ENCODE measurements at regions not wholly inside any gene's neighbourhood (a gene's known extent, or its start where the extent isn't known, plus 50 kb on each side); places are given as distances from the start of the nearest gene placed in this dataset.
A peak's percentile ranks its signal among the peaks of the same experiment; 100 is the strongest.
"Not testable (repeated sequence)": the region's sequence is repeated elsewhere in the genome, so short reads cannot be mapped to it uniquely, and the experiment has no call there.

DNA sequence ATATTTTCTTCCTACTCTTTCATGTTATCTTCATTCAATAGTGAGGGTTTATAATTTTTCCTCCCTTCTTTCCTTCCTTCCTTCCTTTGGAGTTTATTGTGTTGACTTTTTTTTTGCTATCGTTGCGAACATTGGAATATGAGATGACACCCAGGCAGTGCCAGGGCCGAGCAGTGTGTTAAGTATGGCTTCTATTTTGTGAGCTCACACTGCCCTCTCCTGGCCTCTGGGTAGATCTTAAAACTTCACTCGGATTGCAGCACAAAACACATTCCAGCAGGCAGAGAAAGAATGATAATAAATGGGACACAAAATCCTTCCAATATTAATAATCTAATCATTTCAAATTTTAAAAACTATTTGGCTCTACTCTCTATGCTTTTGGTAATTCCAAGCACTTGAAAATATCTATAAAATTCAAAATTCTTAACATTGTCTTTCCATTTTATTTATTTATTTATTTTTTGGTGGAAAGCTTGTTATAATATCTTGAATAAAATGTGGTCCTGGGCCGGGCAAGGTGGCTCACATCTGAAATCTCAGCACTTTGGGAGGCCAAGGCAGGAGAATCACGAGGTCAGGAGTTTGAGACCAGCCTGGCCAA, 147.4 kb upstream of the OLIG3 start:
- Histone ChIP-seq H3K9me3 (ENCODE audit: control insufficient read depth in 2 of 2, low read length in 2 of 2) (no peaks in the 10 kb centered on the region), H3K36me3 (ENCODE audit: control insufficient read depth, insufficient read depth, low read length) (no peaks in the 10 kb centered on the region), H3K4me3 (ENCODE audit: low read depth, low read length) (no peak overlapping the region), H3K27ac (ENCODE audit: insufficient read depth, low read length, poor library complexity, severe bottlenecking) (no peak overlapping the region), H3K27me3 (ENCODE audit: control insufficient read depth, insufficient read depth, low read length) (peaks cover 10% of the 10 kb centered on the region), H3K4me1 (ENCODE audit: control insufficient read depth, insufficient read depth, low read length, poor library complexity, severe bottlenecking) (peaks cover 3% of the 10 kb centered on the region)
- Mint-ChIP-seq H3K4me1 (peaks cover 0 to 9% (median 5%) of the 10 kb centered on the region in 4 donors), H3K27ac (no peak overlapping the region), H3K27me3 (peaks cover 7% of the 10 kb centered on the region), H3K9me3 (peaks cover 0 to 2% (median 0%) of the 10 kb centered on the region in 7 donors), H3K4me3 (no peak overlapping the region), H3K36me3 (no peaks in the 10 kb centered on the region)
- ATAC-seq (ENCODE audit: low read depth in 2 of 2) (peak; percentile 71 to 85), DNase-seq (peak; percentile 46 to 83 (median 64))

DNA sequence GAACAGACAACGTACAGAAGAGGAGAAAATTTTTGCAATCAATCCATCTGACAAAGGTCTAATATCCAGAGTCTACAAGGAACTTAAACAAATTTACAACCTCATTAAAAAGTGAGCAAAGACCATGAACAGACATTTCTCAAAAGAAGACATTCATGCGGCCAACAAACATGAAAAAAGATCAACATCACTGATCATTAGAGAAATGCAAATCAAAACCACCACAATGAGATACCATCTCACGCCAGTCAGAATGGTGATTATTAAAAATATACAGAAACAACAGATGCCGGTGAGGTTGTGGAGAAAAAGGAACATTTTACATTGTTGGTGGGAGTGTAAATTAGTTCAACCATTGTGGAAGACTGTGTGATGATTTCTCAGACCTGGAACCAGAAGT, 149.0 kb upstream of the OLIG3 start:
- H3K4me1 ChIP-seq (ENCODE audit: control insufficient read depth, insufficient read depth, low read length, poor library complexity, severe bottlenecking); H3K9me3 ChIP-seq (ENCODE audit: control insufficient read depth in 2 of 2, low read length in 2 of 2); H3K4me3 Mint-ChIP-seq; H3K9me3 Mint-ChIP-seq; ATAC-seq (ENCODE audit: low read depth in 2 of 2); H3K4me1 Mint-ChIP-seq; H3K27ac Mint-ChIP-seq; H3K4me3 ChIP-seq (ENCODE audit: low read depth, low read length); DNase-seq; H3K36me3 Mint-ChIP-seq; H3K36me3 ChIP-seq (ENCODE audit: control insufficient read depth, insufficient read depth, low read length); H3K27ac ChIP-seq (ENCODE audit: insufficient read depth, low read length, poor library complexity, severe bottlenecking): not testable (repeated sequence)
- peaks cover 19% of the 10 kb centered on the region for H3K27me3 Mint-ChIP-seq
- peaks cover 22% of the 10 kb centered on the region for H3K27me3 ChIP-seq (ENCODE audit: control insufficient read depth, insufficient read depth, low read length)

- peaks cover 26% of the 10 kb centered on the region for H3K27me3 ChIP-seq (ENCODE audit: control insufficient read depth, insufficient read depth, low read length)
- DNase-seq; H3K4me3 ChIP-seq (ENCODE audit: low read depth, low read length); H3K27ac Mint-ChIP-seq; H3K9me3 Mint-ChIP-seq; ATAC-seq (ENCODE audit: low read depth in 2 of 2); H3K4me1 ChIP-seq (ENCODE audit: control insufficient read depth, insufficient read depth, low read length, poor library complexity, severe bottlenecking); H3K4me3 Mint-ChIP-seq; H3K36me3 ChIP-seq (ENCODE audit: control insufficient read depth, insufficient read depth, low read length); H3K9me3 ChIP-seq (ENCODE audit: control insufficient read depth in 2 of 2, low read length in 2 of 2); H3K27ac ChIP-seq (ENCODE audit: insufficient read depth, low read length, poor library complexity, severe bottlenecking); H3K4me1 Mint-ChIP-seq; H3K36me3 Mint-ChIP-seq: not testable (repeated sequence)
- H3K27me3 Mint-ChIP-seq: peaks cover 21% of the 10 kb centered on the region
These were observed 149.4 kb upstream of the OLIG3 start for GRCh38 chr6:137643644-137644043.

GRCh38 chr6:137645850-137646249, 151.7 kb upstream of the OLIG3 start:
- Histone ChIP-seq H3K27ac (ENCODE audit: insufficient read depth, low read length, poor library complexity, severe bottlenecking) (no peak overlapping the region), H3K27me3 (ENCODE audit: control insufficient read depth, insufficient read depth, low read length) (peaks cover 24% of the 10 kb centered on the region), H3K9me3 (ENCODE audit: control insufficient read depth in 2 of 2, low read length in 2 of 2) (no peaks in the 10 kb centered on the region), H3K36me3 (ENCODE audit: control insufficient read depth, insufficient read depth, low read length) (no peaks in the 10 kb centered on the region), H3K4me1 (ENCODE audit: control insufficient read depth, insufficient read depth, low read length, poor library complexity, severe bottlenecking) (no peaks in the 10 kb centered on the region), H3K4me3 (ENCODE audit: low read depth, low read length) (no peak overlapping the region)
- DNase-seq (no peak), ATAC-seq (ENCODE audit: low read depth in 2 of 2) (no peak)
- Mint-ChIP-seq H3K36me3 (no peaks in the 10 kb centered on the region), H3K9me3 (peaks cover 0 to 6% (median 0%) of the 10 kb centered on the region in 7 donors), H3K27me3 (peaks cover 30% of the 10 kb centered on the region), H3K4me3 (no peak overlapping the region), H3K4me1 (no peaks in the 10 kb centered on the region), H3K27ac (no peak overlapping the region)

- Histone ChIP-seq H3K4me3 (ENCODE audit: low read depth, low read length) (no peak overlapping the region), H3K36me3 (ENCODE audit: control insufficient read depth, insufficient read depth, low read length) (no peaks in the 10 kb centered on the region), H3K4me1 (ENCODE audit: control insufficient read depth, insufficient read depth, low read length, poor library complexity, severe bottlenecking) (no peaks in the 10 kb centered on the region), H3K27me3 (ENCODE audit: control insufficient read depth, insufficient read depth, low read length) (peaks cover 24% of the 10 kb centered on the region), H3K9me3 (ENCODE audit: control insufficient read depth in 2 of 2, low read length in 2 of 2) (no peaks in the 10 kb centered on the region), H3K27ac (ENCODE audit: insufficient read depth, low read length, poor library complexity, severe bottlenecking) (no peak overlapping the region)
- H3K9me3 Mint-ChIP-seq: peaks cover 0 to 7% (median 0%) of the 10 kb centered on the region in 7 donors
- no peak overlapping the region for H3K4me3 Mint-ChIP-seq
- H3K4me1 Mint-ChIP-seq: no peaks in the 10 kb centered on the region
- no peak overlapping the region for H3K27ac Mint-ChIP-seq
- H3K27me3 Mint-ChIP-seq: peaks cover 32% of the 10 kb centered on the region
- no peak for ATAC-seq (ENCODE audit: low read depth in 2 of 2)
- DNase-seq: no peak
- H3K36me3 Mint-ChIP-seq: no peaks in the 10 kb centered on the region
These were observed 152.3 kb upstream of the OLIG3 start for GRCh38 chr6:137646484-137646883.

- Mint-ChIP-seq H3K36me3 (no peaks in the 10 kb centered on the region), H3K9me3 (peaks cover 0 to 10% (median 2%) of the 10 kb centered on the region in 7 donors), H3K4me1 (no peaks in the 10 kb centered on the region), H3K27ac (peak overlapping the region in 1 of 3 donors; percentile 4), H3K4me3 (no peak overlapping the region), H3K27me3 (peaks cover 40% of the 10 kb centered on the region)
- Histone ChIP-seq H3K27me3 (ENCODE audit: control insufficient read depth, insufficient read depth, low read length) (peaks cover 20% of the 10 kb centered on the region), H3K4me3 (ENCODE audit: low read depth, low read length) (no peak overlapping the region), H3K4me1 (ENCODE audit: control insufficient read depth, insufficient read depth, low read length, poor library complexity, severe bottlenecking) (no peaks in the 10 kb centered on the region), H3K9me3 (ENCODE audit: control insufficient read depth in 2 of 2, low read length in 2 of 2) (peaks cover 0 to 3% of the 10 kb centered on the region in 2 experiments), H3K27ac (ENCODE audit: insufficient read depth, low read length, poor library complexity, severe bottlenecking) (no peak overlapping the region), H3K36me3 (ENCODE audit: control insufficient read depth, insufficient read depth, low read length) (no peaks in the 10 kb centered on the region)
- no peak for DNase-seq
- no peak for ATAC-seq (ENCODE audit: low read depth in 2 of 2)
These were observed 153.7 kb upstream of the OLIG3 start for GRCh38 chr6:137647762-137648447.

DNA sequence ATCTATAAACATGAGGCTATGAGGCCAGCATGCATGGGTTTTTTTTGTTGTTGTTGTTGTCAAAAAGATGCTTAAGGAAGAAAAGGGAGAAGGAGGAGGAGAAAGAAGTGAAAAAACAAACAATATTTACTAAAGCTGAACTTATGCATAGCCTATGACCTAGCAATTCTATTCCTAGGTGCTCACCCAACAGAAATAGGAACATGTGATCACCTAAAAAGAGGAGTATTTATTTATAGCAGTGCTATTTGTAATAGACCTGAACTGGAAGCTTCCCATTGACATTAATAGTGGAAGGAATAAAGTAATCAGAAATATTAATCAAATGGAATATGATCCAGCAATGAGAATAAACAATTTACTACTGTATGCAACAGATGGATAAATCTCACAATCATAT, 156.5 kb upstream of the OLIG3 start:
- H3K27me3 ChIP-seq (ENCODE audit: control insufficient read depth, insufficient read depth, low read length): peaks cover 17% of the 10 kb centered on the region
- DNase-seq (no peak), ATAC-seq (ENCODE audit: low read depth in 2 of 2) (no peak)
- H3K27me3 Mint-ChIP-seq: peaks cover 40% of the 10 kb centered on the region
- H3K36me3 ChIP-seq (ENCODE audit: control insufficient read depth, insufficient read depth, low read length): no peaks in the 10 kb centered on the region
- H3K27ac Mint-ChIP-seq: peak overlapping the region in 1 of 3 donors; percentile 40
- H3K4me3 ChIP-seq (ENCODE audit: low read depth, low read length): no peak overlapping the region
- H3K4me1 Mint-ChIP-seq: no peaks in the 10 kb centered on the region
- no peaks in the 10 kb centered on the region for H3K4me1 ChIP-seq (ENCODE audit: control insufficient read depth, insufficient read depth, low read length, poor library complexity, severe bottlenecking)
- no peak overlapping the region for H3K4me3 Mint-ChIP-seq
- H3K9me3 Mint-ChIP-seq: peaks cover 0 to 24% (median 2%) of the 10 kb centered on the region in 7 donors
- H3K36me3 Mint-ChIP-seq: no peaks in the 10 kb centered on the region
- peaks cover 7 to 22% of the 10 kb centered on the region in 2 experiments for H3K9me3 ChIP-seq (ENCODE audit: control insufficient read depth in 2 of 2, low read length in 2 of 2)
- no peak overlapping the region for H3K27ac ChIP-seq (ENCODE audit: insufficient read depth, low read length, poor library complexity, severe bottlenecking)

DNA sequence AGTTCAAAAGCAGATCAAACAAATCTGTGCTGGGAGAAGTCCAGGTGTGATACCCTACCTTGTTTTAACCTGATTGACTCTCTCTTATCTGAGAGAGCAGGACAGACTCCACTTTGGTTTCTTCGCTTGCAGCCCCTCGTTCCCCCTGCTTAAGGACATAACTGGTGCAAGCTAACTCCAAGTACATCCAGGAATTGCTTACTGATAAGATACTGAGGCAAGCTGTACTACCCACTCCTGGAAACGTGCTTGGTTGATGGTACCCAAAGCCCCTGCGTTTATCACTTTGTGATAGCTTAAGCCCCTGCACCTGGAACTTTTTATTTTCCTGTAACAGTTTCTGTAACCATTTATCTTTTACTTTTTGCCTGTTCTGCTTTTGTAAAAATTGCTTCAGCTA, 157.0 kb upstream of the OLIG3 start:
- Mint-ChIP-seq H3K9me3 (peaks cover 0 to 24% (median 2%) of the 10 kb centered on the region in 7 donors), H3K4me1 (no peaks in the 10 kb centered on the region), H3K27ac (no peak overlapping the region), H3K36me3 (no peaks in the 10 kb centered on the region), H3K4me3 (no peak overlapping the region), H3K27me3 (peaks cover 36% of the 10 kb centered on the region)
- H3K27me3 ChIP-seq (ENCODE audit: control insufficient read depth, insufficient read depth, low read length): peaks cover 17% of the 10 kb centered on the region
- no peak overlapping the region for H3K27ac ChIP-seq (ENCODE audit: insufficient read depth, low read length, poor library complexity, severe bottlenecking)
- ATAC-seq (ENCODE audit: low read depth in 2 of 2) (no peak), DNase-seq (no peak)
- peaks cover 8 to 22% of the 10 kb centered on the region in 2 experiments for H3K9me3 ChIP-seq (ENCODE audit: control insufficient read depth in 2 of 2, low read length in 2 of 2)
- H3K36me3 ChIP-seq (ENCODE audit: control insufficient read depth, insufficient read depth, low read length): no peaks in the 10 kb centered on the region
- H3K4me1 ChIP-seq (ENCODE audit: control insufficient read depth, insufficient read depth, low read length, poor library complexity, severe bottlenecking): no peaks in the 10 kb centered on the region
- no peak overlapping the region for H3K4me3 ChIP-seq (ENCODE audit: low read depth, low read length)
